NOMO-1 treated with dmso at 0.1 percent for 144 hours (cell line): ENCODE measurements at regions not wholly inside any gene's neighbourhood (a gene's known extent, or its start where the extent isn't known, plus 50 kb on each side); places are given as distances from the start of the nearest gene placed in this dataset.
"Not testable (repeated sequence)": the region's sequence is repeated elsewhere in the genome, so short reads cannot be mapped to it uniquely, and the experiment has no call there.

Source experiments
- DNase-seq: peaks from one replicate; lab custom pipeline; 2025; ENCODE audit not compliant: unreplicated experiment; lab: John Stamatoyannopoulos, UW

DNA sequence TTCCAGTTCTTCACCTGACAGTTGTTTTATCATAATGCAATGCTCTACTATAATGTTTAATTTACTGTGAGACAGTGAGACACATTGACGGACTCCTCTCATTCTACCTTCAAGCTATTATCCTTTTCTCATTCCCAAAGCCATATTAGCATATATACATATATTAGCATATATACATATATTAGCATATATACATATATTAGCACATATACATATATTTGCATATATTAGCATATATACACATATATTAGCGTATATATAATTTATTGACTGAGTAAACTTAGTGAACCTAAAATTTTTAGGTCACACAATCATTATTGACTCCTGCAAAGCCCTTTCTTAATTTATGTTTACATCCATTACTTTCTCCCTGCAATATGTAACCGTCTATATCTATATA lies 555.0 kb upstream of the ADGRB3 start:
- no peak for DNase-seq

- no peak for DNase-seq
These were observed 557.4 kb upstream of the ADGRB3 start for GRCh38 chr6:68077661-68078060.

- DNase-seq, result no peak
These were observed 563.3 kb upstream of the ADGRB3 start for GRCh38 chr6:68071740-68072139.

GRCh38 chr6:68069921-68070710 lies 565.0 kb upstream of the ADGRB3 start:
- DNase-seq, result no peak

- DNase-seq, result no peak
These were observed 575.2 kb upstream of the ADGRB3 start for GRCh38 chr6:68059899-68060298.

DNA sequence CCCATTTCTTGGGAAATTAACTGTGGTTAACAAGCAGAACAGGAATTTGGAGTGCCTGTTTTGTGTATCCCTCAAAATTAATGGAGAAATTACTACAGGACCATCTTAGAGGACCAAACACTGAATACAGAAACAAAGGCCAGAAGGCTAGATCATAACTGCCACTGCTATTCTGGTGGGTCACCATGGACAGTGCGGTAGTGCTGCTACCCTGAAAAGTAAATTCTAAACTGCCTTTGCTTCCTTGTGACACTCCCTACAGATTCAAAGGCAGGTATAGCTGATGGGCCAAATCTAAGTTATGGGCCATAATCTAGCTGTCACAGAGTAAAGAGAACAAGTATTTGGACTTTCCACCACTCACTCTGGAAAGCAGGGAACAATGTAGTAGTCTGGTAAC lies 575.8 kb upstream of the ADGRB3 start:
- DNase-seq, result no peak

- DNase-seq, result not testable (repeated sequence)
These were observed 578.5 kb upstream of the ADGRB3 start for GRCh38 chr6:68056596-68056995.

- DNase-seq, result no peak
These were observed 580.3 kb upstream of the ADGRB3 start for GRCh38 chr6:68054756-68055155.

GRCh38 chr6:68053805-68054373 lies 581.2 kb upstream of the ADGRB3 start:
- DNase-seq, result no peak

- no peak for DNase-seq
These were observed 582.8 kb upstream of the ADGRB3 start for GRCh38 chr6:68052234-68052633.

DNA sequence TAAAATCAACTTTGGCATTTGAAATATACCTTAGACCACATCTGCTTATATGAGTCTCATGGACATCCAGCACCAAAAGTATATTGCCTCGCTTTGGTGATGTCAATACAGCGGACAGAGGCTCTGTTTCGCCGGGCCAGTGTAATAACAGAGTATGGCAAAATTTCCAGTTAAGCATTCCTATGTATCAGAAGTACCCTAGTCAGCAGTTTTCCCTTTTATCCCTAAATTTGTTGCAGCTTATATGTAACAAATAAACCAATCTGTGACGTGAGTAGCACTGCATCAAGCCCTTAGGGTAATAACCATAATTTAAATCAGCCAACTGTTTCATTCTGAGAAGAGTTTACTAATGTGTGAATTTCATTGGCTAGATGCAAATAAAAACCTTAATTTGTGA lies 585.5 kb upstream of the ADGRB3 start:
- DNase-seq, result no peak

GRCh38 chr6:68046756-68047155 lies 588.3 kb upstream of the ADGRB3 start:
- no peak for DNase-seq

GRCh38 chr6:68046302-68046701 lies 588.8 kb upstream of the ADGRB3 start:
- DNase-seq, result no peak

DNA sequence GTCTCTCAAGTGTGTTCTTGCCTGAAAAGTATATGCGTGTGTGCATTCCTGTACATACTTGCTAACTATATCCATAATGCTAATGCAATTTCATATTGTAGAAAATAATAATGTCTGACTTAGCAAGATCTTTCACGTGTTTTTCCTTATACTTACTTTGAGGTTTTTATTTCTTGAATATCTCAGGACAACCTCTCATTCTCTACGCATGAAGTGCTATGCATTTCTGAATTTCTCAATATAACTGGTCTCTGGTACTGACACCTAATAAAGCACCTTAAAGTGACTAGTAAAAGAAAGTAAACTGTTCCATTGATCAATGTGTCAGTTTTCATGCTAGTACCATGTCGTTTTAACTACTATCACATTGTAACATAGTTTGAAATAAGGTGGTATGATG lies 589.9 kb upstream of the ADGRB3 start:
- DNase-seq, result no peak

DNA sequence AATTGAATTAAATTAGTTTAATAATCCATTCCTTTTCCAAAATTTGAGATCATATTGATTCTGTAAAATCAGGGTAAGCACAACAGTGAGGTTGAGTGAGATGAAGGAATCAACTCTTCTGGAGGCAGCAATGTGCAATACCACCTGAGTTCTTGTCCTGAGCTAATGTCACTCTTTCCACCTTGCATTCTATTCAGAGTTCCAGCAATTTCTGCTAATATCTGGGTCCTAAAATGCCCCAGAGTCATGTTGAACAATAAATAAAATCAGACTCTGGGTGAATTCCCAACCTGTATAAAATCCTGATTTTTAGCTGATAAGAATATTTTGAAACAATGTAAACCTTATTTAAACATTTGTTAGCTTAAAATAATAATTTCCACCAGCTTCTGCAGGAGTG lies 590.8 kb upstream of the ADGRB3 start:
- DNase-seq, result no peak

GRCh38 chr6:68043122-68043398 lies 592.0 kb upstream of the ADGRB3 start:
- DNase-seq, result no peak

DNA sequence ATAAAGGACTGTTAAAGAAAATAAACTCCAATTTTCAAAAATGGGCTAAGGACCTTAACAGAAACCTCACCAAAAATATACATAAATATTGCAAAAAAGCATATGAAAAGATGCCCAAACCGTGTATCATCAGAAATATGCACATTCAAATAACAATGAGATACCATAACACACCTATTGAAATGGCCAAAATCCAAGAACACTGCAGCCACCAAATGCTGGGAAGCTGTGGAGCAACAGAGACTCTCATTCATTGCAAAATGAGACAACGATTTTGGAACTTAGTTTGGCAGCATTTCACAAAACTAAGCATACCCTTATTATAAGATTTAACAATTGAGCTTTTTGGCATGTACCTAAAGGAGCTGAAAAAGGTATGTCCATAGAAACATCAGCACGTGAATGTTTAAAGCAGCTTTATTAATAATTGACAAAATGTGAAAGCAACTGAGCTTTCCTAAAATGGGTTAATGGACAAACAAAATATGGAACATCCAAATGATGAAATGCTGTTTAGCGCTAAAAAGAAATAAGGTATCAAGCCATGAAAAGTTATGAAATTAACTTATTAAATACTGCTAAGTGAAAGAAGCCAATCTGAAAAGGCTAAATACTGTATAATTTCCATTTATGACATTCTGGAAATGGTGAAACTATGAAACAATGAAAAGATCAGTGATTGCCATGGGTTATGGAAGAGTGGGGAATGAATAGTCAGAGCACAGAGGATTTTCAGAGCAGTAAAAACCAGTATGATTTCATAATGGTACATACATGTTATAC lies 592.6 kb upstream of the ADGRB3 start:
- no peak for DNase-seq

DNA sequence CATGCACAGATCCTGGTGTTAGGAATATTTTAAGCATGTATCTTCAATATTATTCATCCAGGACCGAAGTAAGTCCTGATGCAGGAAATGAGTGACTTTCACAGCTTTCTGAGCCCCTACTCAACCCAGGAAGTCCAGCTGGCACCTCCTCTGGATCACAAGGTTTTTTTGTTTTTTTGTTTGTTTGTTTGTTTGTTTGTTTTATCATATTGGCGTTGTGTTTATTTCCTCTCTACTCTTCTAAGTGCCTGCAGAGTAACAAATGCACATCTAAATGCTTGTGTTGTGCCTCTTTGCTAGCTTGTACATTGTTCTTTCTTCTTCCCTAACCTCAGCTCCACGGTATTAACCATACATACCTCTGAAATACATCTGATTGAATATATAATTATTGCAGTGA lies 594.3 kb upstream of the ADGRB3 start:
- DNase-seq, result no peak

GRCh38 chr6:68040312-68040778 lies 594.7 kb upstream of the ADGRB3 start:
- DNase-seq, result no peak

GRCh38 chr6:68039641-68040311 lies 595.3 kb upstream of the ADGRB3 start:
- no peak for DNase-seq

DNA sequence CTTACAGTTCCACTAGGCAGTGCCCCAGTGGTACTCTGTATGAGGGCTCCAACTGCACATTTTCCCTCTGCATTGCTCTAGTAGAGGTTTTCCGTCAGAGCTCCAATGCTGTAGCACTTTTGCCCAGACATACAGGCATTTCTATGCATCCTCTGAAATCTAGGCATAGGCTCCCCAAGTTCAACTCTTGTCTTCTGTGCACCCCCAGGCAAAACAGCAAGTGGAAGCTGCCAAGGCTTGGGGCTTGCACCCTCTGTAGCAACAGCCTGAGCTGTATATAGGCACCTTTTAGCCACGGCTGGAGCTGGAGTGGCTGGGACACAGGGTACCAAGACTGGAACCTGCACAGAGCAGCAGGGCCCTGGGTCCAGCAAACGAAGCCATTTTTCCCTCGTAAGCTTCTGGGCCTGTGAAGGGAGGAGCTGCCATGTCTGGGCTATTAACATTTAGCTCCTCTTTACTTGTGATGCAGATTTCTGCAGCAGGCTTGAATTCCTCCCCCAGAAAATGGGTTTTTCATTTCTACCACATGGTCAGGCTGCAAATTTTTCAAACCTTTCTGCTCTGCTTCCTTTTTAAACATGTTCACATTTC lies 596.2 kb upstream of the ADGRB3 start:
- DNase-seq, result no peak
